C4-2B (cell line): ENCODE measurements at regions not wholly inside any gene's neighbourhood (a gene's known extent, or its start where the extent isn't known, plus 50 kb on each side); places are given as distances from the start of the nearest gene placed in this dataset.

Source experiments
- H3K27ac ChIP-seq: fragments of 450-650 bp; 2 replicates; pipeline ENCODE4 v1.5.1; 2017
- CTCF ChIP-seq: fragments of 450-650 bp; conservative IDR thresholded peaks from 2 replicates; pipeline ENCODE4 v1.5.1; 2017; ENCODE audit warnings: mild to moderate bottlenecking
- ZFX ChIP-seq: fragments of 450-650 bp; IDR thresholded peaks from 2 replicates; pipeline ENCODE4 v1.6.1; 2017

- no peak for TF ChIP-seq ZFX
- no peak for TF ChIP-seq CTCF
- H3K27ac ChIP-seq, result no peak overlapping the region
Observed at GRCh38 chr4:164009435-164009834, 514.9 kb downstream of the TMA16 start.

- no peak for TF ChIP-seq CTCF
- no peak for TF ChIP-seq ZFX
Observed at GRCh38 chr4:164011791-164012190, 517.3 kb downstream of the TMA16 start.

GRCh38 chr4:164012396-164013027 is 518.0 kb downstream of the TMA16 start:
- H3K27ac ChIP-seq, result no peak overlapping the region
- TF ChIP-seq ZFX (no peak), CTCF (peak; percentile 41)

More at GRCh38 chr4:164011791-164012190, 517.3 kb downstream of the TMA16 start:
- no peak overlapping the region for H3K27ac ChIP-seq

GRCh38 chr4:164021947-164022346 is 527.5 kb downstream of the TMA16 start:
- TF ChIP-seq ZFX (no peak), CTCF (no peak)
- no peak overlapping the region for H3K27ac ChIP-seq

GRCh38 chr4:164023214-164023613 is 528.7 kb downstream of the TMA16 start:
- peak; percentile 21 for TF ChIP-seq CTCF
- no peak for TF ChIP-seq ZFX

GRCh38 chr4:164027805-164028204 is 533.3 kb downstream of the TMA16 start:
- H3K27ac ChIP-seq, result no peak overlapping the region
- TF ChIP-seq CTCF, result no peak
- no peak for TF ChIP-seq ZFX

More at GRCh38 chr4:164023214-164023613, 528.7 kb downstream of the TMA16 start:
- H3K27ac ChIP-seq, result no peak overlapping the region

GRCh38 chr4:164039482-164039881 is 545.0 kb downstream of the TMA16 start:
- H3K27ac ChIP-seq, result no peak overlapping the region
- TF ChIP-seq CTCF (no peak), ZFX (no peak)
